ENCODE measurements at regions not wholly inside any gene's neighbourhood (a gene's known extent, or its start where the extent isn't known, plus 50 kb on each side); places are given as distances from the start of the nearest gene placed in this dataset.

DNA sequence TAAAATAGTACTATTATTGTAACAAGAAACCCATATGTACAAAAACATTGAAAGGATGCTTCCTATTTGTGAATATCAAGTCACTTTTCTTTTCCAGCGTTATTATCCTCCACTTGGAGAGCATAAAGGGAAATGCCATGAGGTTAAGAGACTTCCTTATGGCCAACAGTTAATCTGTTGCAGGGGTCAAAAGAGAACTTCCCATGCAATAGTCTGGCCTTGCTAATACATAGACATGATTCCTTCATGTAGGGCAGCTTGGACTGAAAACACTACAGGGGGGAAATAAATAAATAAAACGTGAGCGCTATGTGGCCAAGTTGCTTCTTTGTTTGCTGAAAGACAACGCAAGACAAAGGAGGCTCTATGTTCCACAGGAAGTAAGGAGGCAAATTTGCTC, 269.1 kb upstream of the EDNRB start:
- Histone ChIP-seq H3K27me3 (no peaks in the 10 kb centered on the region), H3K36me3 (no peaks in the 10 kb centered on the region), H3K27ac (no peak overlapping the region), H3K4me3 (no peak overlapping the region), H3K4me1 (no peaks in the 10 kb centered on the region), H3K9me3 (peaks cover 0 to 4% (median 0%) of the 10 kb centered on the region in 4 donors)
- 42 to 75% (median 58%) methylated on average over 4 of the region's 4 CpGs for WGBS, 5 donors
- DNase-seq: no peak
- TF ChIP-seq CTCF (IDR thresholded peaks at IDR 0.05) (no peak), POLR2A (IDR thresholded peaks at IDR 0.05) (no peak), EP300 (IDR thresholded peaks at IDR 0.05) (no peak), POLR2AphosphoS5 (IDR thresholded peaks at IDR 0.05) (no peak)
- intact Hi-C loops (cut with DNase I; ENCODE audit: low total_unique reads): no loop called here

- H3K4me1 ChIP-seq: no peaks in the 10 kb centered on the region
- H3K36me3 ChIP-seq: no peaks in the 10 kb centered on the region
- H3K27me3 ChIP-seq: no peaks in the 10 kb centered on the region
- no peak overlapping the region for H3K27ac ChIP-seq
- intact Hi-C loops (cut with DNase I; ENCODE audit: low total_unique reads): no loop called here
- no peak for DNase-seq
- TF ChIP-seq POLR2AphosphoS5 (IDR thresholded peaks at IDR 0.05) (no peak), EP300 (IDR thresholded peaks at IDR 0.05) (no peak), POLR2A (IDR thresholded peaks at IDR 0.05) (no peak), CTCF (IDR thresholded peaks at IDR 0.05) (no peak)
- WGBS, 5 donors: 66 to 83% (median 81%) methylated on average over 1 of the region's 1 CpG
- H3K9me3 ChIP-seq: peaks cover 0 to 4% (median 0%) of the 10 kb centered on the region in 4 donors
- H3K4me3 ChIP-seq: no peak overlapping the region
Observed at GRCh38 chr13:78185700-78186099, 267.1 kb upstream of the EDNRB start.

DNA sequence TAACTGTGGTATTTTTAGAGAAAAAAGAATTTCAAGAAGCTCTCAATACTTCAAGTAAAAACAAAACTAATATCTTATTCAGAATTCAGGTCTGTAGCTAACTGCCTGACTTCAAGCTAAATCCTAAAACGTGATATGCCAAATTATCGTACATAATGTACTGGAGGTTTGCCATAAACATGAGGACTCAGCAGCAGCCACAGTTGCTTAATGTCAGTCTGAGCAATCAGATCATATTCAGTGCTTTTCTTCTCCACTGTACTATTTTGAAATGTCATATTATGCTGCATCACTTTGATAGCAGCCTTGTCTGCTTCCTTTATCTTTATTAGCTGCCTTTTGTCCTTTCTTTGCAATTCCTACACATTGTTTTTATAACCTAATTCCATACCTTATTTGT, 265.1 kb upstream of the EDNRB start:
- H3K27me3 ChIP-seq: no peaks in the 10 kb centered on the region
- peaks cover 0 to 4% (median 0%) of the 10 kb centered on the region in 4 donors for H3K9me3 ChIP-seq
- WGBS, 5 donors: 45 to 78% (median 65%) methylated on average over 2 of the region's 2 CpGs
- no peaks in the 10 kb centered on the region for H3K36me3 ChIP-seq
- DNase-seq: no peak
- H3K27ac ChIP-seq: no peak overlapping the region
- TF ChIP-seq POLR2AphosphoS5 (IDR thresholded peaks at IDR 0.05): no peak
- no peak for TF ChIP-seq EP300 (IDR thresholded peaks at IDR 0.05)
- no peak for TF ChIP-seq POLR2A (IDR thresholded peaks at IDR 0.05)
- TF ChIP-seq CTCF (IDR thresholded peaks at IDR 0.05): no peak
- H3K4me3 ChIP-seq: no peak overlapping the region
- intact Hi-C loops (cut with DNase I; ENCODE audit: low total_unique reads): no loop called here
- H3K4me1 ChIP-seq: no peaks in the 10 kb centered on the region

DNA sequence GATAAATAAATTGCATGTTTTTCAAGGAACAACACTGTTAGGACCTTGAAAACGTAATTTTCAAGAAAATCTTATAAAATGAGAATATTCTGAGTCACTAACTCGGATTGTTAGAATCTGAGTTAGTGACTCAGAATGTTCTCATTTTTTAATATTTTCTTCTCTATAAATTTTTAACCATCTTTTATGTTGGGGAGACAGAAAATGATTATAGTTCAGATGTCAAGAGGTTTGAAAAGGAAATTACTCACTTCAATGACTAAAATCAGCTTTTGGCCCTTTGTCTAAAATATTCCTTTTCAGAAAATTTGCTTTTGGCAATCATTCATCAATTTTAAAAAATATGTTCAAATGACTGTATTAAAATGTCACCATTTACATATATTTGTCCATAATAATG, 264.2 kb upstream of the EDNRB start:
- Histone ChIP-seq H3K27ac (no peak overlapping the region), H3K4me1 (no peaks in the 10 kb centered on the region), H3K4me3 (no peak overlapping the region), H3K36me3 (no peaks in the 10 kb centered on the region), H3K9me3 (peaks cover 0 to 4% (median 0%) of the 10 kb centered on the region in 4 donors), H3K27me3 (no peaks in the 10 kb centered on the region)
- WGBS, 5 donors: 41 to 58% (median 48%) methylated on average over 2 of the region's 2 CpGs
- no peak for DNase-seq
- intact Hi-C loops (cut with DNase I; ENCODE audit: low total_unique reads): no loop called here
- no peak for TF ChIP-seq POLR2AphosphoS5 (IDR thresholded peaks at IDR 0.05)
- TF ChIP-seq POLR2A (IDR thresholded peaks at IDR 0.05): no peak
- no peak for TF ChIP-seq CTCF (IDR thresholded peaks at IDR 0.05)
- no peak for TF ChIP-seq EP300 (IDR thresholded peaks at IDR 0.05)
